Heart right ventricle (tissue), 16 donors: ENCODE measurements at regions not wholly inside any gene's neighbourhood (a gene's known extent, or its start where the extent isn't known, plus 50 kb on each side); places are given as distances from the start of the nearest gene placed in this dataset.

Experiments used
- ATAC-seq, 8 donors: fragments of 200-7000 bp; cut with Tn5 transposase; one replicate each; pipeline ENCODE4 v1.9.1; 2020; ENCODE audit warnings: mild to moderate bottlenecking in 8 of 8, moderate library complexity in 8 of 8, moderate number of reproducible peaks in 1 of 8
- DNase-seq, 2 donors: peaks; one replicate each; pipeline ENCODE4 v3.0.0-alpha.2; 2020
- H3K27ac ChIP-seq, 10 donors: fragments of 200-600 bp; sonication (generic) in 2 of 10; one replicate each; pipeline versions ENCODE4 v1.5.0 to v1.8.0; 2020 to 2022; ENCODE audit warnings: mild to moderate bottlenecking in 3 of 10
- H3K27me3 ChIP-seq, 7 donors: fragments of 200-600 bp; one replicate each; pipeline ENCODE4 v1.8.0; 2021 to 2022; ENCODE audit warnings: mild to moderate bottlenecking in 2 of 7
- H3K36me3 ChIP-seq, 9 donors: fragments of 200-600 bp; sonication (generic) in 1 of 9; one replicate each; pipeline versions ENCODE4 v1.5.0 to v1.8.0; 2020 to 2022; ENCODE audit warnings: mild to moderate bottlenecking in 2 of 9
- H3K4me1 ChIP-seq, 9 donors: fragments of 200-600 bp; sonication (generic) in 1 of 9; one replicate each; pipeline versions ENCODE4 v1.5.0 to v1.8.0; 2020 to 2022; ENCODE audit warnings: mild to moderate bottlenecking in 4 of 9
- H3K4me3 ChIP-seq, 10 donors: fragments of 200-600 bp; sonication (generic) in 2 of 10; one replicate each; pipeline versions ENCODE4 v1.5.0 to v1.8.0; 2020 to 2022; ENCODE audit warnings: mild to moderate bottlenecking in 7 of 10, moderate library complexity in 2 of 10
- H3K9me3 ChIP-seq, 11 donors: fragments of 200-600 bp in 10 of 11; sonication (generic) in 2 of 11; one replicate each; pipeline versions ENCODE4 v1.5.0 to v1.8.0; 2013 to 2022; ENCODE audit warnings: mild to moderate bottlenecking in 2 of 11, control low read depth in 1 of 11, moderate library complexity in 1 of 11
- CTCF ChIP-seq, 9 donors: fragments of 200-600 bp; sonication (generic) in 2 of 9; IDR thresholded peaks; one replicate each; pipeline versions ENCODE4 v1.5.0 to v1.8.0; 2021 to 2022; ENCODE audit warnings: antibody characterized with exemption in 9 of 9, mild to moderate bottlenecking in 5 of 9, moderate library complexity in 1 of 9
- WGBS, 2 donors: extraction: QIAGEN DNeasy Blood & Tissue Kit; methylation state at CpG; one replicate each; pipeline ENCODE4 v1.1.7; 2013; ENCODE audit warnings: inconsistent platforms in 1 of 2; 5-methylcytosine and 5-hydroxymethylcytosine counted together
- intact Hi-C, 10 donors: fragments of 100-400 bp; cut with DNase I; formaldehyde crosslinking; loops; one replicate each; pipeline versions ENCODE4 v1.11.1 to v1.14.2; 2022
- donor health status: Arrhythmogenic right ventricular cardiomyopathy.
- donor health status: ischemic (EF 13 %, LVEDD 7.1; RV severe dilation, severe dysfunction).
- donor health status: healthy with polysubstance abuse.
- donor health status: DM: no; HTN: yes; CAD: no.
- donor health status: DM: no; HTN: no; CAD: no.
- donor health status: ischemic (EF 25% LVEDD 6.9; RV normal size, moderate dysfunction).
- donor health status: ischemic (EF 25% LVEDD 5.7; RV mildly dilated, moderate dysfunction).
- donor health status: healthy.
- donor health status: DM: yes; HTN: yes; CAD: no.
- donor health status: Ischemic cardiomyopathy.
- donor health status: ischemic (EF 35%, LVEDD 5.7; RV mildly dilated, moderate dysfunction).
- donor health status: nonischemic (EF 11% LVEDD 7.7; RV severe dilation, severe dysfunction).
- donor health status: DM: yes; HTN: yes; CAD: no.
- donor health status: PGD.
- donor health status: ischemic (EF 29% LVEDD 5.4; RV normal size, mild dysfunction).
- donor health status: nonischemic (EF 23%, LVEDD 6.1; RV moderate dilation, normal function).

- no peaks in the 10 kb centered on the region for H3K36me3 ChIP-seq
- H3K4me1 ChIP-seq = no peaks in the 10 kb centered on the region
- peaks cover 0 to 22% (median 6%) of the 10 kb centered on the region in 11 donors for H3K9me3 ChIP-seq
- no peak overlapping the region for H3K4me3 ChIP-seq
- no peak for TF ChIP-seq CTCF (IDR thresholded peaks at IDR 0.05)
- H3K27ac ChIP-seq = no peak overlapping the region
- intact Hi-C loops = no loop called here
- H3K27me3 ChIP-seq = no peaks in the 10 kb centered on the region
- DNase-seq (no peak), ATAC-seq (no peak)
- 69 to 92% methylated on average over 1 of the region's 1 CpG for WGBS, 2 donors
Measured at GRCh38 chr4:89549907-89550306, 242.3 kb upstream of the GPRIN3 start.

- TF ChIP-seq CTCF (IDR thresholded peaks at IDR 0.05) = no peak
- intact Hi-C loops = no loop called here
- no peaks in the 10 kb centered on the region for H3K27me3 ChIP-seq
- no peak overlapping the region for H3K27ac ChIP-seq
- peaks cover 0 to 40% (median 9%) of the 10 kb centered on the region in 11 donors for H3K9me3 ChIP-seq
- no peaks in the 10 kb centered on the region for H3K4me1 ChIP-seq
- WGBS, 2 donors = 91 to 92% methylated on average over 1 of the region's 1 CpG
- no peak overlapping the region for H3K4me3 ChIP-seq
- ATAC-seq (no peak), DNase-seq (no peak)
- no peaks in the 10 kb centered on the region for H3K36me3 ChIP-seq
Measured at GRCh38 chr4:89545315-89545714, 237.7 kb upstream of the GPRIN3 start.

- H3K4me1 ChIP-seq = no peaks in the 10 kb centered on the region
- no peaks in the 10 kb centered on the region for H3K36me3 ChIP-seq
- DNase-seq (no peak), ATAC-seq (no peak)
- no peak overlapping the region for H3K27ac ChIP-seq
- no peak overlapping the region for H3K4me3 ChIP-seq
- H3K27me3 ChIP-seq = no peaks in the 10 kb centered on the region
- TF ChIP-seq CTCF (IDR thresholded peaks at IDR 0.05) = no peak
- intact Hi-C loops = loop anchor here in 1 of 10 donors (5.0 kb wide), 1 partner anchor 1795 kb away; no protein-coding TSS in a partner anchor
- peaks cover 0 to 37% (median 9%) of the 10 kb centered on the region in 11 donors for H3K9me3 ChIP-seq
Measured at GRCh38 chr4:89541998-89542397, 234.4 kb upstream of the GPRIN3 start.

DNA sequence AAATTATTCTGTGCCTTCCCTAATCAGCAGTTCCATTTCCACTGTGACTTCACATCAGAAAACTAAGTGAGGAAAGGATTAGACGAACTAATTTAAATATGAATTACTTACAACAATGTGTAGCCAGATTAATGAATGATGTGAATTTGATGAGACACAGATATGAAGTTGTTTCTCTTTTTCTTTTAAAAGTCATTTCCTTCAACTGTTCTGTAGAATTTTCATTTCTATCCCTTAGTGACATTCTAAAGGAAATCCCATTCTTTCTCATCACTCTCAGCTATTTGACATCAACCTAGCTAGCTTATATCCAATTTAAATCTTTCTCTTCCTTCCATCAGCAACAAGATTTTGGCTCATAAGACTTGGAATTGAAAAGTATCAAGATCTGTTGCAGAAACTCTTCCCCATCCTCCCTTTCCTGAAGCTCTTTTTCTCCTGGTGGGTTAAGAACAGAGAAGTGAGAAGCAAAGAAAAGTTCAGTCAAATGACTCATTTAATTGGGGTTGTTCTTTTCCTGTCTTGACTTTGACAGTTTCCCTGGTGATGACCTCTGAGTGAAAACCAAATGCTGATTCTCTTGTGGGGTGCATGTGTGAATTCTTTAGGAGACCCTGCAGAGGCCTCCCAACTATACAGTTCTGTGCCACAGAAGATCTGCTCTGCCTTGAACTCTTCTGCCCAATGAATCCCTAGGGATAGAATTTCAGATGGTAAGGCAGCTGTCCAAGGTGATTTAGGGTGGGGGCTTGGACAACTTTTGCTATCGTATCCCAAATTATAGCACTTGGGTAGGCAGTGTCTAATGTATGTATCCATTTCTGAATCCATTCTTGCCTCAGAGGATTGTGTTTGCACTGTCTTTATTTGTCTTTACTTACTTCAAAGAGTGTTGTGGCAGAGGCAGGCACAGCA, 232.5 kb upstream of the GPRIN3 start:
- intact Hi-C loops = loop anchor here in 1 of 10 donors (5.0 kb wide), 1 partner anchor 1797 kb away; no protein-coding TSS in a partner anchor
- no peak for TF ChIP-seq CTCF (IDR thresholded peaks at IDR 0.05)
- ATAC-seq = no peak

More for the DNA sequence above, 232.5 kb upstream of the GPRIN3 start:
- H3K27ac ChIP-seq = no peak overlapping the region
- no peak for DNase-seq
- H3K4me3 ChIP-seq = no peak overlapping the region
- H3K4me1 ChIP-seq = no peaks in the 10 kb centered on the region
- no peaks in the 10 kb centered on the region for H3K36me3 ChIP-seq
- peaks cover 0 to 23% (median 5%) of the 10 kb centered on the region in 11 donors for H3K9me3 ChIP-seq
- H3K27me3 ChIP-seq = no peaks in the 10 kb centered on the region
- 83 to 88% methylated on average over 2 of the region's 2 CpGs for WGBS, 2 donors
